HFF-Myc (cell line): ENCODE measurements at regions not wholly inside any gene's neighbourhood (a gene's known extent, or its start where the extent isn't known, plus 50 kb on each side); places are given as distances from the start of the nearest gene placed in this dataset.

Source experiments
- DNase-seq: peaks from one replicate; pipeline ENCODE4 v3.0.0-alpha.2; 2011; ENCODE audit warnings: low read depth; ENCODE audit errors: extremely low read depth
- H3K4me3 ChIP-seq: replicated peaks from 2 replicates; pipeline ENCODE4 v1.5.1; 2011; ENCODE audit warnings: low read depth, mild to moderate bottlenecking, control low read depth, low read length
- CTCF ChIP-seq: IDR thresholded peaks from 2 replicates; pipeline ENCODE4 v1.5.1; 2012; ENCODE audit warnings: mild to moderate bottlenecking, low read depth, low read length, control low read depth; ENCODE audit errors: missing control alignments

- DNase-seq: no peak
- H3K4me3 ChIP-seq: no peak overlapping the region
- TF ChIP-seq CTCF: no peak
These were observed 1030.6 kb upstream of the GHITM start for GRCh38 chr10:83108565-83109333.

- no peak for DNase-seq
- no peak for TF ChIP-seq CTCF
- no peak overlapping the region for H3K4me3 ChIP-seq
These were observed 1020.0 kb upstream of the GHITM start for GRCh38 chr10:83119346-83119745.

GRCh38 chr10:83122336-83122735 is 1017.0 kb upstream of the GHITM start:
- no peak for TF ChIP-seq CTCF
- DNase-seq: no peak
- no peak overlapping the region for H3K4me3 ChIP-seq

GRCh38 chr10:83127942-83128575 is 1011.2 kb upstream of the GHITM start:
- DNase-seq: peak; percentile 1
- H3K4me3 ChIP-seq: no peak overlapping the region
- TF ChIP-seq CTCF: no peak

GRCh38 chr10:83140811-83141210 is 998.5 kb upstream of the GHITM start:
- no peak for TF ChIP-seq CTCF
- no peak for DNase-seq
- no peak overlapping the region for H3K4me3 ChIP-seq

GRCh38 chr10:83142074-83142563 is 997.2 kb upstream of the GHITM start:
- DNase-seq: no peak
- no peak for TF ChIP-seq CTCF
- no peak overlapping the region for H3K4me3 ChIP-seq
